ENCODE measurements at regions not wholly inside any gene's neighbourhood (a gene's known extent, or its start where the extent isn't known, plus 50 kb on each side); places are given as distances from the start of the nearest gene placed in this dataset.

GRCh38 chr7:84658286-84658685, 463.7 kb upstream of the SEMA3A start:
- TF ChIP-seq EZH2 (IDR thresholded peaks at IDR 0.05; ENCODE audit: insufficient read depth, poor library complexity, severe bottlenecking) (no peak), EZH2phosphoT487 (IDR thresholded peaks at IDR 0.05; ENCODE audit: insufficient read depth, low read depth) (no peak)

All from GM23248 (cell line).